HEK293T (cell line): ENCODE measurements at regions not wholly inside any gene's neighbourhood (a gene's known extent, or its start where the extent isn't known, plus 50 kb on each side); places are given as distances from the start of the nearest gene placed in this dataset.

ENCODE experiments used
- BHLHE40 ChIP-seq: fragments of 450-650 bp; IDR thresholded peaks from 2 replicates; pipeline ENCODE4 v1.6.1; 2016; ENCODE audit warnings: mild to moderate bottlenecking, moderate library complexity, borderline replicate concordance
- CTBP1 ChIP-seq: fragments of 450-650 bp; IDR thresholded peaks from 2 replicates; pipeline ENCODE4 v1.6.1; 2016; ENCODE audit warnings: borderline replicate concordance
- FOXM1 ChIP-seq: fragments of 450-650 bp; IDR thresholded peaks from 2 replicates; pipeline ENCODE4 v1.6.1; 2017; ENCODE audit warnings: mild to moderate bottlenecking, borderline replicate concordance
- SUZ12 ChIP-seq: fragments of 450-650 bp; IDR thresholded peaks from 2 replicates; pipeline ENCODE4 v1.6.1; 2016; ENCODE audit warnings: mild to moderate bottlenecking

GRCh38 chr1:95383111-95383510, 149.1 kb downstream of the RWDD3 start:
- TF ChIP-seq SUZ12 (no peak), CTBP1 (no peak), FOXM1 (no peak), BHLHE40 (no peak)
